GM18870 (cell line): ENCODE measurements at regions not wholly inside any gene's neighbourhood (a gene's known extent, or its start where the extent isn't known, plus 50 kb on each side); places are given as distances from the start of the nearest gene placed in this dataset.
"Not testable (repeated sequence)": the region's sequence is repeated elsewhere in the genome, so short reads cannot be mapped to it uniquely, and the experiment has no call there.

Source experiments
- ATAC-seq: cut with Tn5 transposase; IDR thresholded peaks from one replicate; pipeline ENCODE4 v1.9.1; 2021; ENCODE audit warnings: moderate library complexity; ENCODE audit not compliant: unreplicated experiment

DNA sequence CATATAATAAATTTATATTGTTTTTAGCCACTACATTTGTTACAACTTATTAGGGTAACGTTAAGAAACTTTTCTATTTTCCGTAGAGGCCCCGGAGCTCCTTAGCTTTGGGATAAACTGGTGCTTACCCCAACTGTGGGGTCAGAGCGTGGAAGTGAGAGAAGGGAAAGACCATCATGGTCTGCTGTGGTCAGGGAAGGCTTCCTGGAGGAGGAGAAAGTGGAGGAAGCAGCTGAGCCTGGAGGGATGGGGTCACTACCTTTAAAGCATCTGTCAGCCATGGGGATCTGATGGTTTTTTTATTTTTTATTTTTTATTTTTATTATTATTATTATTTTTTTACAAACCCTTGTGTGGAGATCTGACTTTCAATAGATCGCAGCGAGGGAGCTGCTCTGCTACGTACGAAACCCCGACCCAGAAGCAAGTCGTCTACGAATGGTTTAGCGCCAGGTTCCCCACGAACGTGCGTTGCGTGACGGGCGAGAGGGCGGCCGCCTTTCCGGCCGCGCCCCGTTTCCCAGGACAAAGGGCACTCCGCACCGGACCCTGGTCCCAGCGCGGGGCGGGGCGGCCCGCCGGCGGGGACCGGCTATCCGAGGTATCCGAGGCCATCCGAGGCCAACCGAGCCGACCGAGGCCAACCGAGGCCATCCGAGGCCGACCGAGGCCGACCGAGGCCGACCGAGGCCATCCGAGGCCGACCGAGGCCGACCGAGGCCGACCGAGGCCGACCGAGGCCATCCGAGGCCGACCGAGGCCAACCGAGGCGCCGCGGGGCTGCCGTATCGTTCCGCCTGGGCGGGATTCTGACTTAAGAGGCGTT, 1101.2 kb upstream of the TMEM132C start:
- no peak for ATAC-seq

- no peak for ATAC-seq
Measured at GRCh38 chr12:127169321-127170181, 1097.4 kb upstream of the TMEM132C start.

GRCh38 chr12:127170226-127171180, 1096.5 kb upstream of the TMEM132C start:
- ATAC-seq: no peak

DNA sequence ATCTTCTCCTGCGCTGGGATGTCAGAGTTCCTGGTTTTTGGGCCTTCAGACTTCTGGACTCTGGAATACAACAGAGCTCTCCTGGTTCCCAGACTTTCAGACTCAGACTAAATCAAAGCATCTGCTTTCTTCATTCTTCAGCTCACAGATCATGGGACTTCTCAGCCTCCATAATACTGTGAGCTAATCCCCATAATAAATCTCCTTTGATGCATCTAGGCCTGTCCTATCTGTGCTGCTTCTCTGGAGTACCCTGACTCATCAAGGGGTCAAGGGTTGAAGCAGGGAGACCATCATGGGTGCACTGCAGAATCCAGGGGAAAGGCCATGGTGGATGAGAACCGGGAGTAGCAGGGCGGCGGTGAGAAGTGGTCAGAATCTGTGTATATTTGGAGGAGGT, 1094.1 kb upstream of the TMEM132C start:
- no peak for ATAC-seq

- not testable (repeated sequence) for ATAC-seq
Measured at GRCh38 chr12:127173971-127174370, 1093.0 kb upstream of the TMEM132C start.

- ATAC-seq: no peak
Measured at GRCh38 chr12:127174881-127175280, 1092.1 kb upstream of the TMEM132C start.

GRCh38 chr12:127175361-127175760, 1091.6 kb upstream of the TMEM132C start:
- no peak for ATAC-seq

DNA sequence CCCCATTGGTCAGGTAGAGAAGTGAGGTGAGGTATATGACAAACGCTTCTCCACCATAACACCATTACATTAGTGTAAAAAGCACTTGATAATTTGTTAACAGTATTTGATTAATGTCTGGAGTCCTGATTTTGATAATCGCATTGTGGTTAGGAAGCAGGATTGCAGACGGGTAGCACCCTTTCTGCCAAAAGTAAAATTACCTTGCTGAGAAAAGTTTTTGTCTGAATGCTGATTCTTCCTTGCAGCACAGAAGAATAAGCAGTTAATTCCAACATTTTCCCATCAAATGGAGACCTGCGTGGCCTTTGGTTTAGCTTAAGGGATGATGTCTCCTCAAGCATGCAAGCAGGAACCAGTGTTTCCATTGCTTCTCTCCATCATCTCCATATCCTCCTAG, 1090.2 kb upstream of the TMEM132C start:
- no peak for ATAC-seq

DNA sequence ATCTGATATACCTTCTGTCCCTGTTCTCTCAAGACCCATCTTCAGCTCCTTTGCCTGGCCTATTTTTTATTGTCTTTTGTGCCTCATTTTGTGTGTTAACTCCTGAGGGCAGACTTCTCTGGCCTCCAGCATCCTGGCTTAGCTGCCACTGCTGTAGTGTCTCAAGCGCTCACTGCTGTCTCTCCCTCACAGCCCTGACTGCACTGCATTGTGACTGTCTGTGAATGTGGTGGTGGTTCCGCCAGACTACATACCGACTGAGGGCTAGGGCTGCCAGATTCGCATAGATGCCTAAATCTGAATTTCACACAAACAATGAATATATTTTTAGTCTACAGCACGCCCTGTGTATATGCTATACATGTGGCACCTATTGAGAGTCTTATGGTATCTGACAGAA, 1088.9 kb upstream of the TMEM132C start:
- ATAC-seq: no peak

DNA sequence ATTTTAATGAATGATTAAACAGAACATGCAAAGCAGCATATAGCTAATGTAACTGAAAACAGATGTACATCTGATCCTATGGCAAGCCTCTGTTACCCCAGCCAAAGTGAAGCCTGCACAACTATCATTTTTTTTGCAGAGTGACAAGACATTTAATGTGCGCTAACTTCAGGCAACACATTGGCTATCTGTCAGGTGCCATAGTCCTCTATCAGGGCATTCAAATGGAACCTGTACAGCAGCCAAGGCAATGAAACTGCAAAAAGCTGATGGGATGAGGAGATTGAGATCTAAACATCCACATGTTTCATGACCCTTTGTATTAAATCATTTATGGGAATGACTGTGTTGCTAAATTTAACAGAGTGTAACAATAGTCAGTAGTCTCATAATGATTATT, 1088.5 kb upstream of the TMEM132C start:
- no peak for ATAC-seq

GRCh38 chr12:127179176-127179575, 1087.8 kb upstream of the TMEM132C start:
- ATAC-seq: no peak

GRCh38 chr12:127182018-127182417, 1085.0 kb upstream of the TMEM132C start:
- no peak for ATAC-seq

DNA sequence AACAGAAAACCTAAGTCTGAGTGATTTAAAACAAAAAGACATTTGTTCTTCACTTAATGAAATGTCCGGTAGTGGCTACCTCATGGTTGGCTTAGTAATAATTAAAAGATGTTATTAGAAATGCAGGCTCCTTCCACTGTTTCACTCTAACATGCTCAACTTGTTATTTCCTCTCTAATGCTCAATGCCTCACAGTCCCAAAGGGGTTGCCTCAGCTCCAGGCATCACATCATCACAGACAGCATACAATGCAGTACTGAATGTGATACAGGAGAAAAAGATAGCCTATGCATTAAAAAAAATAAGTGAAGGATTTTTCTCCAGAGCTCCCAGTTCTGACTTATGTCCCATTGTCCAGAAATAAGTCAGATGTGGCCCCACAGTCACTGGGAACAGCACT, 1077.0 kb upstream of the TMEM132C start:
- ATAC-seq: no peak

- no peak for ATAC-seq
Measured at GRCh38 chr12:127191129-127191528, 1075.8 kb upstream of the TMEM132C start.

- no peak for ATAC-seq
Measured at GRCh38 chr12:127192391-127192790, 1074.6 kb upstream of the TMEM132C start.

DNA sequence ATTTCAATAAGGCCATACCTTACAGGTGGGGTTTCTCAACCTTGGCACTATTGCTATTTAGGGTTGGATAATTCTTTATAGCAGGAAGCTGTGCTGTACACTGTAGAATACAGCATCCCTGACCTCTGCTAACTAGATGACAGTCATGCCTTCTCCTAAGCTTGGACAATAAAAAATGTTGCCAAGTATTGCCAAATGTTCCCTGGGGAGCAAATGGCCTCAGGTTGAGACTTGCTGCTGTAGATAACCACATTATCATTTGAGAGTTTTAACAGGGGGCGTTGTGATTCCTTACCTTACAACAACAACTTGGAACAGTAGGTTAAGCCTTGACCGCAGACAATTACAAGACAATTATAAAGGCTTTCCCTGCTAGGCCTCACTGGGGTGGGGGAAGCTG, 1073.6 kb upstream of the TMEM132C start:
- no peak for ATAC-seq

DNA sequence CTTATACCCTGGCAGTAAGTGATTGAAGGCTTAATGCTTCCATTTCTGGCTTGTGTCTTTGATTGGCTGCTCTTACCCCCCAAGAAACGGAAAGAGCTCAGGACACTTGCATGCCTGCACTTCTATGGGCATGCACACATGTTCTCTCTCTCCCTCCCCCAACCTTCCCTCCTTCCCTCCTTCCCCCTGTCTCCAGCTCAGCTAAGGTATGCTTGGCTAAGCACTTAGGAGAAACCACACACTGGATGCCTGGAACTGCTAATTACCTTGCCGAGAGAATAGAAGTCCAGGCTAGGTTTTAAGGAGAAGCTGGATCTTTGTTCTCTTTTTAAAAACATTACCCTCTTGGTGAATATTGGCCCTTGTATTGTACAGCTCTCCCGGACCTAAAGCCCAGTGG, 1072.8 kb upstream of the TMEM132C start:
- ATAC-seq: no peak

- ATAC-seq: no peak
Measured at GRCh38 chr12:127205781-127206555, 1061.0 kb upstream of the TMEM132C start.

DNA sequence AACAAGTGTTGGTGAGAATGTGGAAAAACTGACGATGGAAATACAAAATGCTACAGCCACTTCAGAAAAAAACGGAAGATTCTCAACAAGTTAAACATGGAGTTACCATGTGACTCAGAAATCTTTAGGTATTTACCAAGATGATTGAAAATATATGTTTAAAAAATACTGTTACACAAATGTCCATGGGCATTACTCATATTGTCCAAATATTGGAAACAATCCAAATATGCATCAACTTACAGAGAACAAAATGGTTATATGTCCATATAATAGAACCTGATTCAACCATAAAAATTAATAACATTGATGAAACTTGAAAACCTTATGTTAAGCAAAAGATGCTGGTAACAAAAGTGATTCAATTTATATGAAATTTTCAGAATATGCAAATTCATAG, 1057.7 kb upstream of the TMEM132C start:
- ATAC-seq: no peak

DNA sequence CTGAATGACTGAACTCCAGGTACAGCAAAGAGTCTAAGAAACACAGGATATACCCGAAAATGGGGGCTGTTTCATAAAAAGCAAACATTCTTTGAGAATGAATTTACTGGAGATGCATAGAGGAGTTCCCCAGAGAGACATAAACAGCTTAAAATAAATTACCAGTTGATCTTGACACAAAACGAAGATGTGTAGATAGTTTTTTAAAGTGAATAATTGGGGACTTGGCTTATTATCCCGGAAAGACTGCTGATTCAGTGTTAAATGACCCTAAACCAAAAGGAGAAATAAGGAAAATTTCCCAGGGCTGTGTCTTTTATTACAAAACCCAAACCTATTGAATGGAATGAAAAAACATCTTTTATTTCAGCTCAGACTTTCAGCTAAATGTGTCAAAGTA, 1052.8 kb upstream of the TMEM132C start:
- ATAC-seq: no peak
